ENCODE measurements at regions not wholly inside any gene's neighbourhood (a gene's known extent, or its start where the extent isn't known, plus 50 kb on each side); places are given as distances from the start of the nearest gene placed in this dataset.
A peak's percentile ranks its signal among the peaks of the same experiment; 100 is the strongest.

GRCh38 chr2:149899390-149899789 lies 311.8 kb upstream of the MMADHC start:
- no peak for DNase-seq
- intact Hi-C loops (cut with DNase I) = no loop called here
- ATAC-seq = no peak
- Histone ChIP-seq H3K9me3 (no peaks in the 10 kb centered on the region), H3K27me3 (no peaks in the 10 kb centered on the region), H3K4me3 (no peak overlapping the region), H3K4me1 (no peaks in the 10 kb centered on the region), H3K27ac (no peak overlapping the region), H3K36me3 (replicated peaks in 1 of 2; ENCODE audit: insufficient read depth in 1 of 2, low read depth in 2 of 2) (no peaks in the 10 kb centered on the region)
- 90 to 94% methylated on average over 2 of the region's 2 CpGs for WGBS, 2 donors
- TF ChIP-seq, protein P1, sequence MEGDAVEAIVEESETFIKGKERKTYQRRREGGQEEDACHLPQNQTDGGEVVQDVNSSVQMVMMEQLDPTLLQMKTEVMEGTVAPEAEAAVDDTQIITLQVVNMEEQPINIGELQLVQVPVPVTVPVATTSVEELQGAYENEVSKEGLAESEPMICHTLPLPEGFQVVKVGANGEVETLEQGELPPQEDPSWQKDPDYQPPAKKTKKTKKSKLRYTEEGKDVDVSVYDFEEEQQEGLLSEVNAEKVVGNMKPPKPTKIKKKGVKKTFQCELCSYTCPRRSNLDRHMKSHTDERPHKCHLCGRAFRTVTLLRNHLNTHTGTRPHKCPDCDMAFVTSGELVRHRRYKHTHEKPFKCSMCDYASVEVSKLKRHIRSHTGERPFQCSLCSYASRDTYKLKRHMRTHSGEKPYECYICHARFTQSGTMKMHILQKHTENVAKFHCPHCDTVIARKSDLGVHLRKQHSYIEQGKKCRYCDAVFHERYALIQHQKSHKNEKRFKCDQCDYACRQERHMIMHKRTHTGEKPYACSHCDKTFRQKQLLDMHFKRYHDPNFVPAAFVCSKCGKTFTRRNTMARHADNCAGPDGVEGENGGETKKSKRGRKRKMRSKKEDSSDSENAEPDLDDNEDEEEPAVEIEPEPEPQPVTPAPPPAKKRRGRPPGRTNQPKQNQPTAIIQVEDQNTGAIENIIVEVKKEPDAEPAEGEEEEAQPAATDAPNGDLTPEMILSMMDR (IDR thresholded peaks at IDR 0.05) = no peak
- TF ChIP-seq POLR2A (IDR thresholded peaks at IDR 0.05) = no peak

DNA sequence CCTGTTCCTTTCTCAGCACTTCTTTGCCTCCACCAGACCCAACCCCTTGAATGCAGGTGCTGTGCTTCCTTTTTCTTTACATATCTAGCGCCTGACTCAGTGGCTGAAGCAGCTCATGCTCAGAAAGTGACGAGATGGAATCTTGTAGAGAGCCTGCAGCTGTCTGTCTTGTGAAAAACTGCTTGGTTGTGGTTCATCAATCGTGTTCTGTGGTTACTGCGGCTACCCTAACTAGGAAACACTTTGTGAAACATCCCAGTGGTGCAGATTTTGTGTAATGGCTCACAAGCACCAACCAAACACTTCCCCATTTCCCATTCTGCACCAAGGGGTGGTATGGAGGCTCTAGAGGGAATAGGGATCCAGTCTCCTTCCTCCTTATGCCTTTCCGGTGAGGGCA lies 307.2 kb upstream of the MMADHC start:
- H3K36me3 ChIP-seq (replicated peaks in 1 of 2; ENCODE audit: insufficient read depth in 1 of 2, low read depth in 2 of 2) = no peaks in the 10 kb centered on the region
- H3K4me3 ChIP-seq = no peak overlapping the region
- 60 to 75% methylated on average over 5 of the region's 5 CpGs for WGBS, 2 donors
- no peaks in the 10 kb centered on the region for H3K4me1 ChIP-seq
- no peak for ATAC-seq
- no peak overlapping the region for H3K27ac ChIP-seq
- intact Hi-C loops (cut with DNase I) = no loop called here
- no peaks in the 10 kb centered on the region for H3K9me3 ChIP-seq
- TF ChIP-seq, protein P1 (IDR thresholded peaks at IDR 0.05) = no peak
- TF ChIP-seq POLR2A (IDR thresholded peaks at IDR 0.05) = no peak
- DNase-seq = peak in 1 of 4 donors; percentile 15
- H3K27me3 ChIP-seq = no peaks in the 10 kb centered on the region

- 7 to 13% methylated on average over 1 of the region's 1 CpG for WGBS, 2 donors
Observed at GRCh38 chr2:149894226-149894625, 306.7 kb upstream of the MMADHC start.

DNA sequence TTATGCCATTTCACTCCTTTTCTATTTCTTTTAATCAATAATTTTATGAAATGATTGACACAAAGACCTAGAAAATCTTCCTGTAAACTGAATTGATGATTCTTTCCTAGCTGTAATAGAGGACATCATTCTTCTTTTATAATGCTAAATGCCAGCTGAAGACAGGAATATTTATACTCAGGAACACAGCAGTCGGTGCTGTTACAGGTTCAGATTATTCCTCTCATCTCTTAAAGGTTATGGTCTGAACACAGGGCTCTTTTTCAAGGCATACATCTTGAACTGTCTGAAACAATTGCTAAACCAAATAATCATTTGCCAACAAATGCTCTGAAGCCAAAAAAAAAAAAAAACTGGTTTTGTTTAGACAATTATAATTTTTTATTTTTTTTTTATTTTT lies 305.0 kb upstream of the MMADHC start:
- Histone ChIP-seq H3K4me3 (no peak overlapping the region), H3K36me3 (replicated peaks in 1 of 2; ENCODE audit: insufficient read depth in 1 of 2, low read depth in 2 of 2) (no peaks in the 10 kb centered on the region), H3K4me1 (no peaks in the 10 kb centered on the region), H3K27me3 (no peaks in the 10 kb centered on the region), H3K27ac (no peak overlapping the region), H3K9me3 (no peaks in the 10 kb centered on the region)
- intact Hi-C loops (cut with DNase I) = no loop called here
- 62 to 71% methylated on average over 1 of the region's 1 CpG for WGBS, 2 donors
- no peak for TF ChIP-seq POLR2A (IDR thresholded peaks at IDR 0.05)
- TF ChIP-seq, protein P1 (IDR thresholded peaks at IDR 0.05) = no peak
- no peak for ATAC-seq
- DNase-seq = no peak

More at GRCh38 chr2:149894226-149894625, 306.7 kb upstream of the MMADHC start:
- Histone ChIP-seq H3K27ac (no peak overlapping the region), H3K4me3 (no peak overlapping the region), H3K4me1 (no peaks in the 10 kb centered on the region), H3K27me3 (no peaks in the 10 kb centered on the region), H3K9me3 (no peaks in the 10 kb centered on the region), H3K36me3 (replicated peaks in 1 of 2; ENCODE audit: insufficient read depth in 1 of 2, low read depth in 2 of 2) (no peaks in the 10 kb centered on the region)
- intact Hi-C loops (cut with DNase I) = no loop called here
- no peak for ATAC-seq
- no peak for TF ChIP-seq POLR2A (IDR thresholded peaks at IDR 0.05)
- TF ChIP-seq, protein P1 (IDR thresholded peaks at IDR 0.05) = no peak
- DNase-seq = no peak

GRCh38 chr2:149885946-149886345 lies 298.4 kb upstream of the MMADHC start:
- H3K36me3 ChIP-seq (replicated peaks in 1 of 2; ENCODE audit: insufficient read depth in 1 of 2, low read depth in 2 of 2) = no peaks in the 10 kb centered on the region
- peaks cover 9% of the 10 kb centered on the region for H3K4me1 ChIP-seq
- no peaks in the 10 kb centered on the region for H3K9me3 ChIP-seq
- no peak overlapping the region for H3K4me3 ChIP-seq
- WGBS, 2 donors = 69 to 79% methylated on average over 2 of the region's 2 CpGs
- DNase-seq (no peak), ATAC-seq (no peak)
- intact Hi-C loops (cut with DNase I) = no loop called here
- no peak overlapping the region for H3K27ac ChIP-seq
- no peak for TF ChIP-seq POLR2A (IDR thresholded peaks at IDR 0.05)
- H3K27me3 ChIP-seq = no peaks in the 10 kb centered on the region
